MM.1S (cell line): ENCODE measurements at regions not wholly inside any gene's neighbourhood (a gene's known extent, or its start where the extent isn't known, plus 50 kb on each side); places are given as distances from the start of the nearest gene placed in this dataset.

Source experiments
- DNase-seq: peaks from one replicate; pipeline ENCODE4 v3.0.0-alpha.2; 2015
- H2AFZ ChIP-seq: fragments of 300-600 bp; sonication (generic); 2 replicates; pipeline ENCODE4 v1.6.0; 2016; ENCODE audit warnings: antibody characterized with exemption, low read length
- H3F3A ChIP-seq: fragments of 300-600 bp; sonication (generic); 2 replicates; pipeline ENCODE4 v1.6.1; 2016; ENCODE audit warnings: mild to moderate bottlenecking, antibody characterized with exemption, low read length, moderate library complexity, mixed read lengths; ENCODE audit not compliant: insufficient read depth
- H3K27ac ChIP-seq: fragments of 300-600 bp; sonication (generic); 2 replicates; pipeline ENCODE4 v1.5.1; 2016; ENCODE audit warnings: mild to moderate bottlenecking, low read length
- H3K27me3 ChIP-seq: fragments of 300-600 bp; sonication (generic); replicated peaks from 2 replicates; pipeline ENCODE4 v1.6.0; 2016; ENCODE audit warnings: low read length; ENCODE audit not compliant: insufficient read depth
- H3K36me3 ChIP-seq: fragments of 300-600 bp; sonication (generic); replicated peaks from 2 replicates; pipeline ENCODE4 v1.6.1; 2016; ENCODE audit warnings: mild to moderate bottlenecking, low read length, mixed read lengths; ENCODE audit not compliant: insufficient read depth
- H3K4me1 ChIP-seq: fragments of 300-600 bp; sonication (generic); 2 replicates; pipeline ENCODE4 v1.6.1; 2016; ENCODE audit warnings: low read length, mixed read lengths
- H3K4me2 ChIP-seq: fragments of 300-600 bp; sonication (generic); 2 replicates; pipeline ENCODE4 v1.6.0; 2016; ENCODE audit warnings: low read depth, low read length
- H3K4me3 ChIP-seq: fragments of 300-600 bp; sonication (generic); 2 replicates; pipeline ENCODE4 v1.5.1; 2016; ENCODE audit warnings: low read length, mixed read lengths
- H3K79me2 ChIP-seq: fragments of 300-600 bp; sonication (generic); 2 replicates; pipeline ENCODE4 v1.6.1; 2016; ENCODE audit warnings: mixed run types, low read length, mixed read lengths
- H3K9ac ChIP-seq: fragments of 300-600 bp; sonication (generic); 2 replicates; pipeline ENCODE4 v1.6.1; 2016; ENCODE audit warnings: low read length, mixed read lengths
- H3K9me2 ChIP-seq: fragments of 300-600 bp; sonication (generic); replicated peaks from 2 replicates; pipeline ENCODE4 v1.6.1; 2016; ENCODE audit warnings: mild to moderate bottlenecking, low read length, mixed read lengths; ENCODE audit not compliant: insufficient read depth
- H3K9me3 ChIP-seq: fragments of 300-600 bp; sonication (generic); replicated peaks from 2 replicates; pipeline ENCODE4 v1.6.1; 2016; ENCODE audit warnings: mild to moderate bottlenecking, low read length, mixed read lengths; ENCODE audit not compliant: insufficient read depth
- H4K20me1 ChIP-seq: fragments of 300-600 bp; sonication (generic); 2 replicates; pipeline ENCODE4 v1.6.1; 2016; ENCODE audit warnings: mild to moderate bottlenecking, low read length, moderate library complexity, mixed read lengths; ENCODE audit not compliant: insufficient read depth
- EZH2 ChIP-seq: fragments of 300-600 bp; sonication (generic); optimal IDR thresholded peaks from 2 replicates; pipeline ENCODE3; 2017; ENCODE audit warnings: low read depth, mild to moderate bottlenecking, antibody characterized with exemption, low read length, mixed read lengths
- EZH2phosphoT487 ChIP-seq: fragments of 300-600 bp; sonication (generic); IDR thresholded peaks from 2 replicates; pipeline ENCODE4 v1.6.1; 2018; ENCODE audit warnings: antibody characterized with exemption, low read length
- TF ChIP-seq, protein P1 (sequence below): fragments of 300-600 bp; sonication (generic); IDR thresholded peaks from 2 replicates; pipeline ENCODE4 v1.5.1; 2016; ENCODE audit warnings: antibody characterized with exemption, low read length, mixed read lengths

DNA sequence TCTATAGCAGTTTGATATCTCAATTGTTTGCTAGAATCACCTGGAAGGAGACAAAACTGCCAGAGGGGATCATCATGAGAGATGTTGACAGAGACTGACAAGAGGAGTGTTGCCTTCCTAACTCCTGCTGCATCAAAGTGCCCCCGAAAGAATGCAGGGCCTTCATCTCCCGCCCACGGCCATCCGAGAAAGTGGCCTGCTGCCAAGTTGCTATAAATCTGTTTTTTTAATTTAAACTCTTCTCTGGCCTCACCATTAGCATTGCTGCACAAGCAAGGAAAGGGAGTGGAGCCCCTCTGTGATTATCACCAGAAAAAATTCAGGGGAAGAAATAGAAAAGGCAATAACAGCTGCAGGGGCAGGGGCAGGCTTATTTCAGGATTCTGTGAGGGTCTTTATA lies 238.1 kb upstream of the EPHA4 start:
- no peak for DNase-seq
- TF ChIP-seq, protein P1, sequence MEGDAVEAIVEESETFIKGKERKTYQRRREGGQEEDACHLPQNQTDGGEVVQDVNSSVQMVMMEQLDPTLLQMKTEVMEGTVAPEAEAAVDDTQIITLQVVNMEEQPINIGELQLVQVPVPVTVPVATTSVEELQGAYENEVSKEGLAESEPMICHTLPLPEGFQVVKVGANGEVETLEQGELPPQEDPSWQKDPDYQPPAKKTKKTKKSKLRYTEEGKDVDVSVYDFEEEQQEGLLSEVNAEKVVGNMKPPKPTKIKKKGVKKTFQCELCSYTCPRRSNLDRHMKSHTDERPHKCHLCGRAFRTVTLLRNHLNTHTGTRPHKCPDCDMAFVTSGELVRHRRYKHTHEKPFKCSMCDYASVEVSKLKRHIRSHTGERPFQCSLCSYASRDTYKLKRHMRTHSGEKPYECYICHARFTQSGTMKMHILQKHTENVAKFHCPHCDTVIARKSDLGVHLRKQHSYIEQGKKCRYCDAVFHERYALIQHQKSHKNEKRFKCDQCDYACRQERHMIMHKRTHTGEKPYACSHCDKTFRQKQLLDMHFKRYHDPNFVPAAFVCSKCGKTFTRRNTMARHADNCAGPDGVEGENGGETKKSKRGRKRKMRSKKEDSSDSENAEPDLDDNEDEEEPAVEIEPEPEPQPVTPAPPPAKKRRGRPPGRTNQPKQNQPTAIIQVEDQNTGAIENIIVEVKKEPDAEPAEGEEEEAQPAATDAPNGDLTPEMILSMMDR: no peak
- TF ChIP-seq EZH2phosphoT487 (no peak), EZH2 (no peak)

DNA sequence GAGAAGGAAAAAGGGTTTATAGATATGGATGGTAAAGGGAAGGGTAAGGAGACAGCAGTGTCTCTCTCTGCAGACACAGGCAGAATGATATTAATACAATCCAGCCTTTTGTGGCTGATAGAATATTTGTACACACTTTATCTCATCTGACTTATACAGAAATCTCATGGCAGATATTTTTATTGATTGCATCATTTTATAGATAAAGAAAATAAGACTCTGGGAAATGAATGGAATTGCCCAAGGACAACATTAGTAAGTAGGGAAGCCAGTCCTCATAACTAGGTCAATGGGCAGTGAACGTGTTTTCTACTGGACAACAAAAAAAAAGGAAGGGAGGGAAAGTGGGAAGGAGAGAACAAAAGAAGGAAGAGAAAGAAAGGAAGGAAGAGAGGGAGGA lies 236.4 kb upstream of the EPHA4 start:
- Histone ChIP-seq H3K27me3 (no peaks in the 10 kb centered on the region), H4K20me1 (no peaks in the 10 kb centered on the region), H3K4me3 (no peak overlapping the region), H3K27ac (no peak overlapping the region), H3K79me2 (no peaks in the 10 kb centered on the region), H3K9me2 (no peaks in the 10 kb centered on the region), H3K4me2 (no peak overlapping the region), H2AFZ (no peak overlapping the region), H3K9me3 (no peaks in the 10 kb centered on the region), H3K36me3 (no peaks in the 10 kb centered on the region), H3F3A (no peaks in the 10 kb centered on the region), H3K4me1 (no peaks in the 10 kb centered on the region), H3K9ac (no peak overlapping the region)
- TF ChIP-seq EZH2: no peak
- TF ChIP-seq, protein P1: no peak
- TF ChIP-seq EZH2phosphoT487: no peak
- no peak for DNase-seq

More for the DNA sequence above, 238.1 kb upstream of the EPHA4 start:
- Histone ChIP-seq H3K4me3 (no peak overlapping the region), H3K9me3 (no peaks in the 10 kb centered on the region), H3K9me2 (no peaks in the 10 kb centered on the region), H3K36me3 (no peaks in the 10 kb centered on the region), H3K79me2 (no peaks in the 10 kb centered on the region), H3F3A (no peaks in the 10 kb centered on the region), H4K20me1 (no peaks in the 10 kb centered on the region), H2AFZ (no peak overlapping the region), H3K4me2 (no peak overlapping the region), H3K9ac (no peak overlapping the region), H3K27ac (no peak overlapping the region), H3K4me1 (no peaks in the 10 kb centered on the region), H3K27me3 (no peaks in the 10 kb centered on the region)

DNA sequence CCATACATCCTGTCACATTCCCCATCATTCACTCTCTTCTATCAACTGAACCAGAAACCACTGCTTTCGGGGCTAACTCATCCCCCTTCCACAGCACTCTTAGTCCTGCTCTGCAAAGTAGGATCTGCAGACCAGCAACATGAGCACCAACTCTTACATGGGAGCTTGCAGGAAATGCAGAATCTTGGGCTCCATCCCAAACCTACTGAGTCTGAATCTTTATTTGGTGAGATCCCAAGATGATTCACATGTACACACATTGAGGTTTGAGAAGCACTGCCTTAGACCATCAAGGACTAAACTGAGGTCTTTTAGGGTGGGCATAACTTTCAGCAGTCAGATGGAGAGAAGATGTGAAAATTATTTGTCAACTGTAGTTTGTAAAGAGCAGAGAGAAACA lies 235.6 kb upstream of the EPHA4 start:
- Histone ChIP-seq H3K4me1 (no peaks in the 10 kb centered on the region), H3K9ac (no peak overlapping the region), H4K20me1 (no peaks in the 10 kb centered on the region), H3K9me2 (no peaks in the 10 kb centered on the region), H3K79me2 (no peaks in the 10 kb centered on the region), H3K4me2 (no peak overlapping the region), H3K27ac (no peak overlapping the region), H3F3A (no peaks in the 10 kb centered on the region), H3K9me3 (no peaks in the 10 kb centered on the region), H3K27me3 (no peaks in the 10 kb centered on the region), H2AFZ (no peak overlapping the region), H3K36me3 (no peaks in the 10 kb centered on the region), H3K4me3 (no peak overlapping the region)
- no peak for DNase-seq
- TF ChIP-seq, protein P1: no peak
- TF ChIP-seq EZH2 (no peak), EZH2phosphoT487 (no peak)

DNA sequence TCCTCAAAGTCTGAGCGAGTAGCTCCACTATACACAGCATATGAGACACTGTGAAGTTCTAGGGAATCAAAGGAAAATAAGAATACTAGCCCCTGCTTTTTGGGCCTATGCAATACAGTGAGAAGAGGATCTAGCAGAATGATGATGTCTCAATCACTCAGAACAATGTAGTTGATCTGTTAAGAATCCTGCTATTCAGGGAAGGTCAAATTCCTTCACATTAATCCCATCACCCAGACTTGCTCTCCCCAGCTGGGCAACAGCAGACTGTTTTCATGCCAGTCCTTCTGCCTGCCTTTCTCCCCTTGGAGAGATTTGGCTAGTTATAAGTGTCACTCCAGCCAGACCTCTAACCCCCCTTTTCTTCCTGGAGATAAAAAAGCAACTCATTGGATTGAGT lies 230.0 kb upstream of the EPHA4 start:
- Histone ChIP-seq H3K4me2 (no peak overlapping the region), H3K27me3 (no peaks in the 10 kb centered on the region), H3K9me3 (no peaks in the 10 kb centered on the region), H3K36me3 (no peaks in the 10 kb centered on the region), H3F3A (no peaks in the 10 kb centered on the region), H3K79me2 (no peaks in the 10 kb centered on the region), H3K9ac (no peak overlapping the region), H3K9me2 (no peaks in the 10 kb centered on the region), H3K4me3 (no peak overlapping the region), H3K27ac (no peak overlapping the region), H2AFZ (no peak overlapping the region), H4K20me1 (no peaks in the 10 kb centered on the region), H3K4me1 (no peaks in the 10 kb centered on the region)
- TF ChIP-seq EZH2 (no peak), EZH2phosphoT487 (no peak)
- TF ChIP-seq, protein P1: no peak
- DNase-seq: no peak
